Heart right ventricle (tissue), 16 donors: ENCODE measurements at regions not wholly inside any gene's neighbourhood (a gene's known extent, or its start where the extent isn't known, plus 50 kb on each side); places are given as distances from the start of the nearest gene placed in this dataset.

Source experiments
- ATAC-seq, 8 donors: fragments of 200-7000 bp; cut with Tn5 transposase; one replicate each; pipeline ENCODE4 v1.9.1; 2020; ENCODE audit warnings: mild to moderate bottlenecking in 8 of 8, moderate library complexity in 8 of 8, moderate number of reproducible peaks in 1 of 8
- DNase-seq, 2 donors: peaks; one replicate each; pipeline ENCODE4 v3.0.0-alpha.2; 2020
- H3K27ac ChIP-seq, 10 donors: fragments of 200-600 bp; sonication (generic) in 2 of 10; one replicate each; pipeline versions ENCODE4 v1.5.0 to v1.8.0; 2020 to 2022; ENCODE audit warnings: mild to moderate bottlenecking in 3 of 10
- H3K27me3 ChIP-seq, 7 donors: fragments of 200-600 bp; one replicate each; pipeline ENCODE4 v1.8.0; 2021 to 2022; ENCODE audit warnings: mild to moderate bottlenecking in 2 of 7
- H3K36me3 ChIP-seq, 9 donors: fragments of 200-600 bp; sonication (generic) in 1 of 9; one replicate each; pipeline versions ENCODE4 v1.5.0 to v1.8.0; 2020 to 2022; ENCODE audit warnings: mild to moderate bottlenecking in 2 of 9
- H3K4me1 ChIP-seq, 9 donors: fragments of 200-600 bp; sonication (generic) in 1 of 9; one replicate each; pipeline versions ENCODE4 v1.5.0 to v1.8.0; 2020 to 2022; ENCODE audit warnings: mild to moderate bottlenecking in 4 of 9
- H3K4me3 ChIP-seq, 10 donors: fragments of 200-600 bp; sonication (generic) in 2 of 10; one replicate each; pipeline versions ENCODE4 v1.5.0 to v1.8.0; 2020 to 2022; ENCODE audit warnings: mild to moderate bottlenecking in 7 of 10, moderate library complexity in 2 of 10
- H3K9me3 ChIP-seq, 11 donors: fragments of 200-600 bp in 10 of 11; sonication (generic) in 2 of 11; one replicate each; pipeline versions ENCODE4 v1.5.0 to v1.8.0; 2013 to 2022; ENCODE audit warnings: mild to moderate bottlenecking in 2 of 11, control low read depth in 1 of 11, moderate library complexity in 1 of 11
- CTCF ChIP-seq, 9 donors: fragments of 200-600 bp; sonication (generic) in 2 of 9; IDR thresholded peaks; one replicate each; pipeline versions ENCODE4 v1.5.0 to v1.8.0; 2021 to 2022; ENCODE audit warnings: antibody characterized with exemption in 9 of 9, mild to moderate bottlenecking in 5 of 9, moderate library complexity in 1 of 9
- WGBS, 2 donors: extraction: QIAGEN DNeasy Blood & Tissue Kit; methylation state at CpG; one replicate each; pipeline ENCODE4 v1.1.7; 2013; ENCODE audit warnings: inconsistent platforms in 1 of 2; 5-methylcytosine and 5-hydroxymethylcytosine counted together
- intact Hi-C, 10 donors: fragments of 100-400 bp; cut with DNase I; formaldehyde crosslinking; loops; one replicate each; pipeline versions ENCODE4 v1.11.1 to v1.14.2; 2022
- donor health status: Arrhythmogenic right ventricular cardiomyopathy.
- donor health status: ischemic (EF 13 %, LVEDD 7.1; RV severe dilation, severe dysfunction).
- donor health status: healthy with polysubstance abuse.
- donor health status: DM: no; HTN: yes; CAD: no.
- donor health status: DM: no; HTN: no; CAD: no.
- donor health status: ischemic (EF 25% LVEDD 6.9; RV normal size, moderate dysfunction).
- donor health status: ischemic (EF 25% LVEDD 5.7; RV mildly dilated, moderate dysfunction).
- donor health status: healthy.
- donor health status: DM: yes; HTN: yes; CAD: no.
- donor health status: Ischemic cardiomyopathy.
- donor health status: ischemic (EF 35%, LVEDD 5.7; RV mildly dilated, moderate dysfunction).
- donor health status: nonischemic (EF 11% LVEDD 7.7; RV severe dilation, severe dysfunction).
- donor health status: DM: yes; HTN: yes; CAD: no.
- donor health status: PGD.
- donor health status: ischemic (EF 29% LVEDD 5.4; RV normal size, mild dysfunction).
- donor health status: nonischemic (EF 23%, LVEDD 6.1; RV moderate dilation, normal function).

GRCh38 chr2:146817613-146818012 is 1027.2 kb upstream of the ACVR2A start:
- H3K4me3 ChIP-seq: no peak overlapping the region
- no peaks in the 10 kb centered on the region for H3K27me3 ChIP-seq
- H3K27ac ChIP-seq: no peak overlapping the region
- H3K36me3 ChIP-seq: no peaks in the 10 kb centered on the region
- intact Hi-C loops: no loop called here
- DNase-seq: no peak
- H3K9me3 ChIP-seq: peaks cover 0 to 7% (median under 1%) of the 10 kb centered on the region in 11 donors
- 82% methylated on average over 1 of the region's 1 CpG for WGBS, 2 donors
- H3K4me1 ChIP-seq: no peaks in the 10 kb centered on the region
- no peak for TF ChIP-seq CTCF (IDR thresholded peaks at IDR 0.05)
- ATAC-seq: no peak

- Histone ChIP-seq H3K9me3 (peaks cover 0 to 17% (median 5%) of the 10 kb centered on the region in 11 donors), H3K4me3 (no peak overlapping the region), H3K27ac (no peak overlapping the region), H3K36me3 (no peaks in the 10 kb centered on the region), H3K4me1 (no peaks in the 10 kb centered on the region), H3K27me3 (no peaks in the 10 kb centered on the region)
- intact Hi-C loops: no loop called here
- no peak for TF ChIP-seq CTCF (IDR thresholded peaks at IDR 0.05)
- DNase-seq: no peak
- WGBS, 2 donors: 95 to 97% methylated on average over 1 of the region's 1 CpG
- ATAC-seq: no peak
Measured at GRCh38 chr2:146814971-146815370, 1029.9 kb upstream of the ACVR2A start.

GRCh38 chr2:146807568-146808168 is 1037.2 kb upstream of the ACVR2A start:
- DNase-seq: no peak
- whole genome bisulfite sequencing, 2 donors: 82% methylated on average over 17 of the region's 17 CpGs
- ATAC-seq: no peak
- Histone ChIP-seq H3K36me3 (no peaks in the 10 kb centered on the region), H3K4me3 (no peak overlapping the region), H3K9me3 (peaks cover 0 to 11% (median 3%) of the 10 kb centered on the region in 11 donors), H3K27ac (no peak overlapping the region), H3K4me1 (no peaks in the 10 kb centered on the region), H3K27me3 (no peaks in the 10 kb centered on the region)
- TF ChIP-seq CTCF (IDR thresholded peaks at IDR 0.05): no peak
- intact Hi-C loops: no loop called here

GRCh38 chr2:146806364-146807005 is 1038.3 kb upstream of the ACVR2A start:
- intact Hi-C loops: no loop called here
- 45 to 49% methylated on average over 2 of the region's 2 CpGs for WGBS, 2 donors
- H3K4me1 ChIP-seq: no peaks in the 10 kb centered on the region
- H3K4me3 ChIP-seq: no peak overlapping the region
- no peak for TF ChIP-seq CTCF (IDR thresholded peaks at IDR 0.05)
- no peaks in the 10 kb centered on the region for H3K9me3 ChIP-seq
- DNase-seq (no peak), ATAC-seq (no peak)
- H3K27me3 ChIP-seq: no peaks in the 10 kb centered on the region
- H3K36me3 ChIP-seq: no peaks in the 10 kb centered on the region
- H3K27ac ChIP-seq: no peak overlapping the region
